IMR-90 (cell line): ENCODE measurements at regions not wholly inside any gene's neighbourhood (a gene's known extent, or its start where the extent isn't known, plus 50 kb on each side); places are given as distances from the start of the nearest gene placed in this dataset.

Experiments
- ATAC-seq: fragments of 200-7000 bp; cut with Tn5 transposase; 2 replicates; pipeline ENCODE4 v1.9.1; 2020; ENCODE audit warnings: low read depth, mild to moderate bottlenecking, moderate library complexity
- BruUV-seq: library from RNA; stranded (reverse); fragments of 400-500 nt; replicated peaks from 2 replicates; lab custom pipeline; 2021; lab: Mats Ljungman, UMichigan
- CTCF ChIA-PET: fragments of 300-600 bp; formaldehyde crosslinking; extraction: SDS; loops from one replicate; lab custom pipeline; 2021; ENCODE audit warnings: antibody characterized with exemption; lab: Yijun Ruan, JAX
- POLR2A ChIA-PET: fragments of 300-600 bp; sonication (Branson Sonifier 250); formaldehyde crosslinking; loops from one replicate; lab custom pipeline; 2022; ENCODE audit warnings: antibody characterized with exemption; ENCODE audit not compliant: unreplicated experiment; lab: Charles Lee
- DNase-seq: peaks from one replicate; pipeline ENCODE4 v3.0.0; 2013
- H2AFZ ChIP-seq: replicated peaks from 2 replicates; pipeline ENCODE3; 2013; ENCODE audit warnings: low read length, mild to moderate bottlenecking; ENCODE audit not compliant: poor library complexity
- H2AK5ac ChIP-seq: 2 replicates; pipeline ENCODE4 v1.6.1; 2013; ENCODE audit warnings: low read depth, low read length, inconsistent platforms
- H2AK9ac ChIP-seq: replicated peaks from 2 replicates; pipeline ENCODE3; 2013; ENCODE audit warnings: mild to moderate bottlenecking, low read depth, low read length, moderate library complexity; ENCODE audit not compliant: poor library complexity
- H2BK120ac ChIP-seq: 2 replicates; pipeline ENCODE4 v1.6.1; 2013; ENCODE audit warnings: low read depth, low read length, inconsistent platforms
- H2BK15ac ChIP-seq: 3 replicates; pipeline ENCODE4 v1.6.1; 2013; ENCODE audit warnings: low read depth, low read length, inconsistent platforms
- H2BK20ac ChIP-seq: 2 replicates; pipeline ENCODE4 v1.6.1; 2013; ENCODE audit warnings: low read depth, mild to moderate bottlenecking, inconsistent platforms, low read length, moderate library complexity
- H2BK5ac ChIP-seq: 2 replicates; pipeline ENCODE4 v1.6.1; 2013; ENCODE audit warnings: mild to moderate bottlenecking, low read depth, low read length, inconsistent platforms; ENCODE audit not compliant: poor library complexity, severe bottlenecking
- H3K14ac ChIP-seq: replicated peaks from 2 replicates; pipeline ENCODE4 v1.6.1; 2013; ENCODE audit warnings: low read depth, low read length, inconsistent platforms
- H3K18ac ChIP-seq: 2 replicates; pipeline ENCODE4 v1.6.1; 2013; ENCODE audit warnings: low read depth, low read length, control low read depth
- H3K23ac ChIP-seq: 2 replicates; pipeline ENCODE4 v1.6.1; 2013; ENCODE audit warnings: low read depth, low read length, inconsistent platforms
- H3K27ac ChIP-seq: 2 replicates; pipeline ENCODE4 v1.5.1; 2013; ENCODE audit warnings: mild to moderate bottlenecking, control low read depth, low read length; ENCODE audit not compliant: insufficient read depth
- H3K27me3 ChIP-seq: 2 replicates; pipeline ENCODE4 v1.6.1; 2013; ENCODE audit warnings: low read length; ENCODE audit not compliant: control insufficient read depth, insufficient read depth
- H3K36me3 ChIP-seq: 2 replicates; pipeline ENCODE4 v1.6.1; 2013; ENCODE audit warnings: low read length, mixed read lengths; ENCODE audit not compliant: control insufficient read depth, insufficient read depth
- H3K4ac ChIP-seq: 2 replicates; pipeline ENCODE4 v1.6.1; 2013; ENCODE audit warnings: low read depth, low read length, inconsistent platforms
- H3K4me1 ChIP-seq: 2 replicates; pipeline ENCODE4 v1.6.1; 2013; ENCODE audit warnings: low read length, mixed read lengths; ENCODE audit not compliant: control insufficient read depth, insufficient read depth
- H3K4me2 ChIP-seq: 2 replicates; pipeline ENCODE4 v1.6.1; 2013; ENCODE audit warnings: low read depth, mild to moderate bottlenecking, control low read depth, low read length, moderate library complexity
- H3K4me3 ChIP-seq: 2 replicates; pipeline ENCODE4 v1.5.1; 2013; ENCODE audit warnings: low read depth, mild to moderate bottlenecking, control low read depth, low read length, moderate library complexity; ENCODE audit not compliant: insufficient read depth
- H3K56ac ChIP-seq: 2 replicates; pipeline ENCODE4 v1.6.1; 2013; ENCODE audit warnings: low read length, inconsistent platforms; ENCODE audit not compliant: insufficient read depth; ENCODE audit errors: extremely low read depth
- H3K79me1 ChIP-seq, 2 experiments: 2 replicates each; pipeline ENCODE4 v1.6.1; 2013; ENCODE audit warnings: low read length in 2 of 2, inconsistent platforms in 1 of 2, low read depth in 1 of 2
- H3K9ac ChIP-seq: 2 replicates; pipeline ENCODE4 v1.6.1; 2013; ENCODE audit warnings: low read depth, low read length, control low read depth
- H3K9me1 ChIP-seq: 2 replicates; pipeline ENCODE4 v1.6.1; 2013; ENCODE audit warnings: low read length, inconsistent platforms; ENCODE audit not compliant: insufficient read depth
- H3K9me3 ChIP-seq: 2 replicates; pipeline ENCODE4 v1.6.1; 2013; ENCODE audit warnings: low read length; ENCODE audit not compliant: control insufficient read depth, insufficient read depth
- H4K20me1 ChIP-seq: 2 replicates; pipeline ENCODE4 v1.6.1; 2013; ENCODE audit warnings: low read length, inconsistent platforms; ENCODE audit not compliant: insufficient read depth
- H4K5ac ChIP-seq: 2 replicates; pipeline ENCODE4 v1.6.1; 2013; ENCODE audit warnings: mild to moderate bottlenecking, low read depth, low read length, control low read depth
- H4K8ac ChIP-seq, 2 experiments: 2 replicates each; pipeline ENCODE4 v1.6.1; 2013; ENCODE audit warnings: low read depth in 2 of 2, low read length in 2 of 2, control low read depth in 1 of 2, inconsistent platforms in 1 of 2
- H4K91ac ChIP-seq: 2 replicates; pipeline ENCODE4 v1.6.1; 2013; ENCODE audit warnings: low read depth, low read length, inconsistent platforms; ENCODE audit not compliant: insufficient read depth
- BHLHE40 ChIP-seq: fragments of 150-350 bp; IDR thresholded peaks from 2 replicates; pipeline ENCODE4 v1.6.1; 2016; ENCODE audit warnings: mild to moderate bottlenecking, low read depth, low read length
- CEBPB ChIP-seq: IDR thresholded peaks from 2 replicates; pipeline ENCODE4 v1.6.1; 2012; ENCODE audit warnings: low read depth, low read length, improper control_type of control experiment
- CHD1 ChIP-seq: IDR thresholded peaks from 2 replicates; pipeline ENCODE4 v1.6.1; 2012; ENCODE audit warnings: low read depth, low read length, improper control_type of control experiment
- CTCF ChIP-seq: conservative IDR thresholded peaks from 2 replicates; pipeline ENCODE4 v1.5.1; 2012; ENCODE audit warnings: mild to moderate bottlenecking, low read depth, low read length, improper control_type of control experiment
- ELK1 ChIP-seq: fragments of 150-350 bp; IDR thresholded peaks from 2 replicates; pipeline ENCODE4 v1.6.1; 2016; ENCODE audit warnings: low read depth, mild to moderate bottlenecking, low read length, moderate library complexity, borderline replicate concordance
- FOS ChIP-seq: fragments of 150-350 bp; IDR thresholded peaks from 2 replicates; pipeline ENCODE4 v1.6.1; 2016; ENCODE audit warnings: low read depth, low read length
- MAFK ChIP-seq: IDR thresholded peaks from 2 replicates; pipeline ENCODE4 v1.6.1; 2012; ENCODE audit warnings: low read depth, low read length, improper control_type of control experiment
- MAZ ChIP-seq: IDR thresholded peaks from 2 replicates; pipeline ENCODE4 v1.6.1; 2012; ENCODE audit warnings: low read depth, mild to moderate bottlenecking, low read length, improper control_type of control experiment, moderate library complexity, borderline replicate concordance
- MXI1 ChIP-seq: IDR thresholded peaks from 2 replicates; pipeline ENCODE4 v1.6.1; 2012; ENCODE audit warnings: low read depth, mild to moderate bottlenecking, low read length, moderate library complexity, borderline replicate concordance
- NFE2L2 ChIP-seq: fragments of 150-350 bp; IDR thresholded peaks from 2 replicates; pipeline ENCODE4 v1.6.1; 2016; ENCODE audit warnings: low read depth, mild to moderate bottlenecking, low read length
- POLR2A ChIP-seq: IDR thresholded peaks from 2 replicates; pipeline ENCODE4 v1.6.1; 2012; ENCODE audit warnings: mild to moderate bottlenecking, low read depth, low read length
- RAD21 ChIP-seq: IDR thresholded peaks from 2 replicates; pipeline ENCODE4 v1.6.1; 2012; ENCODE audit warnings: low read length, improper control_type of control experiment
- RCOR1 ChIP-seq: IDR thresholded peaks from 2 replicates; pipeline ENCODE4 v1.6.1; 2012; ENCODE audit warnings: mild to moderate bottlenecking, low read length, improper control_type of control experiment; ENCODE audit not compliant: insufficient replicate concordance
- RFX5 ChIP-seq: IDR thresholded peaks from 2 replicates; pipeline ENCODE4 v1.8.0; 2012; ENCODE audit warnings: low read depth, mild to moderate bottlenecking, low read length, moderate library complexity
- SMC3 ChIP-seq: fragments of 150-350 bp; IDR thresholded peaks from 2 replicates; pipeline ENCODE4 v1.6.1; 2016; ENCODE audit warnings: low read depth, mild to moderate bottlenecking, antibody characterized with exemption, low read length, moderate library complexity
- WGBS, 2 experiments: methylation state at CpG; one replicate each; pipeline versions ENCODE4 v1.1.5 to v1.1.7; 2013; ENCODE audit warnings: missing lambda C conversion rate in 2 of 2; ENCODE audit not compliant: insufficient read length in 1 of 2; ENCODE audit errors: extremely low coverage in 2 of 2; 5-methylcytosine and 5-hydroxymethylcytosine counted together
- dilution Hi-C: fragments of 300-500 bp; cut with HindIII; formaldehyde crosslinking; loops from one replicate; pipeline ENCODE4 v1.14.3; 2018; ENCODE audit warnings: low sequenced_read_pairs; ENCODE audit not compliant: unreplicated experiment
- in situ Hi-C: fragments of 300-500 bp; cut with MboI; formaldehyde crosslinking; loops from 3 replicates; pipeline ENCODE4 v1.14.3; 2019; ENCODE audit warnings: low sequenced_read_pairs, inconsistent platforms, mixed read lengths
- intact Hi-C: fragments of 100-400 bp; cut with micrococcal nuclease; formaldehyde crosslinking; loops from 2 replicates; pipeline ENCODE4 v1.10.0; 2022
- TF ChIP-seq, protein P1 (sequence below): fragments of 150-350 bp; IDR thresholded peaks from 2 replicates; pipeline ENCODE4 v1.6.1; 2017; ENCODE audit warnings: mild to moderate bottlenecking, antibody characterized with exemption, low read length, low read depth

DNA sequence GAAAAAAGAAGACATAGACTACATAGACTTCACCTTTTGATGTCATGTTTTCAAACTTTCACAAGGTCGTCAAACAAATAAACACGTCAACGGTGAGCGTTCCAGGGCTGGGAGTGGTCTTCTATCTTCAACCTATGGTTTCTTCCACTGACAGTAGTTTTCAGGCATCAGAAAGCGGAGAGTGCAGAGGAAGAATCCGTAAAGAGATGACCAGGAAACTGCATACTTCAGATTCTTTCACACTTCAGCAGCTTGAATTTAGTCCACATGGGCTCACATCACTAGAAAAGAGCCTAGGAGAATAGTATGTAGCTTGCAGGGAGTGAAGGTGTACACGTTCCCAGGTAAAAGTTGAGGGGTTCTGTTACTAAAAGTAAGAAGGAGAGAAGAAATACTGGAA is 58.5 kb downstream of the NPY1R start:
- ATAC-seq (no peak), DNase-seq (no peak)
- H4K8ac ChIP-seq, result no peak overlapping the region
- H2AFZ ChIP-seq, result no peak overlapping the region
- no peaks in the 10 kb centered on the region for H3K36me3 ChIP-seq
- no peak overlapping the region for H3K4me2 ChIP-seq
- H3K27ac ChIP-seq, result no peak overlapping the region
- no peak overlapping the region for H3K56ac ChIP-seq
- H3K4ac ChIP-seq, result no peak overlapping the region
- no peaks in the 10 kb centered on the region for H3K79me1 ChIP-seq
- no peak overlapping the region for H2BK20ac ChIP-seq
- no peak overlapping the region for H2BK5ac ChIP-seq
- H3K23ac ChIP-seq, result no peak overlapping the region
- H2AK5ac ChIP-seq, result no peak overlapping the region
- intact Hi-C loops (no loop called here), in situ Hi-C loops (no loop called here), dilution Hi-C loops (no loop called here)
- H4K5ac ChIP-seq, result no peak overlapping the region
- H3K18ac ChIP-seq, result no peak overlapping the region
- TF ChIP-seq RCOR1, result no peak
- TF ChIP-seq NFE2L2, result no peak
- TF ChIP-seq CHD1, result no peak
- no peak for TF ChIP-seq CEBPB
- TF ChIP-seq, protein P1, sequence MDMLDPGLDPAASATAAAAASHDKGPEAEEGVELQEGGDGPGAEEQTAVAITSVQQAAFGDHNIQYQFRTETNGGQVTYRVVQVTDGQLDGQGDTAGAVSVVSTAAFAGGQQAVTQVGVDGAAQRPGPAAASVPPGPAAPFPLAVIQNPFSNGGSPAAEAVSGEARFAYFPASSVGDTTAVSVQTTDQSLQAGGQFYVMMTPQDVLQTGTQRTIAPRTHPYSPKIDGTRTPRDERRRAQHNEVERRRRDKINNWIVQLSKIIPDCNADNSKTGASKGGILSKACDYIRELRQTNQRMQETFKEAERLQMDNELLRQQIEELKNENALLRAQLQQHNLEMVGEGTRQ, result no peak
- TF ChIP-seq MXI1, result no peak
- TF ChIP-seq RAD21, result no peak
- no peak for TF ChIP-seq CTCF
- TF ChIP-seq FOS, result no peak
- no peak for TF ChIP-seq RFX5
- no peak for TF ChIP-seq ELK1
- no peak for TF ChIP-seq BHLHE40
- TF ChIP-seq MAFK, result no peak
- TF ChIP-seq MAZ, result no peak
- no peak for TF ChIP-seq SMC3
- no peak for TF ChIP-seq POLR2A
- ChIA-PET CTCF (no interaction called here), POLR2A (no interaction called here)
- no peak overlapping the region for H2BK120ac ChIP-seq
- no peaks in the 10 kb centered on the region for H3K4me1 ChIP-seq
- no peak overlapping the region for H3K9ac ChIP-seq
- no peak overlapping the region for H3K14ac ChIP-seq
- H4K20me1 ChIP-seq, result no peaks in the 10 kb centered on the region
- no peaks in the 10 kb centered on the region for H3K9me1 ChIP-seq
- no peak overlapping the region for H4K91ac ChIP-seq
- no peak overlapping the region for H2AK9ac ChIP-seq
- no peak overlapping the region for H3K4me3 ChIP-seq
- 0 out of 2 replicates have a peak, but pooled peaks cover 2% of the 10 kb centered on the region for H3K9me3 ChIP-seq
- WGBS, 2 experiments, result no CpG with 5 or more reads among the region's 7 CpGs
- H3K27me3 ChIP-seq, result no peaks in the 10 kb centered on the region
- no TSS peak for BruUV-seq
- H2BK15ac ChIP-seq, result no peak overlapping the region
